Caki2 (cell line): ENCODE measurements at regions not wholly inside any gene's neighbourhood (a gene's known extent, or its start where the extent isn't known, plus 50 kb on each side); places are given as distances from the start of the nearest gene placed in this dataset.
A peak's percentile ranks its signal among the peaks of the same experiment; 100 is the strongest.

Experiments used
- DNase-seq: peaks from one replicate; pipeline ENCODE4 v3.0.0-alpha.2; 2015; ENCODE audit warnings: low read depth
- in situ Hi-C: cut with HindIII; loops from 2 replicates; pipeline ENCODE4 v1.10.0; 2016; ENCODE audit warnings: low sequenced_read_pairs, low pct_unique_long_range_greater_than_20kb, mixed read lengths

DNA sequence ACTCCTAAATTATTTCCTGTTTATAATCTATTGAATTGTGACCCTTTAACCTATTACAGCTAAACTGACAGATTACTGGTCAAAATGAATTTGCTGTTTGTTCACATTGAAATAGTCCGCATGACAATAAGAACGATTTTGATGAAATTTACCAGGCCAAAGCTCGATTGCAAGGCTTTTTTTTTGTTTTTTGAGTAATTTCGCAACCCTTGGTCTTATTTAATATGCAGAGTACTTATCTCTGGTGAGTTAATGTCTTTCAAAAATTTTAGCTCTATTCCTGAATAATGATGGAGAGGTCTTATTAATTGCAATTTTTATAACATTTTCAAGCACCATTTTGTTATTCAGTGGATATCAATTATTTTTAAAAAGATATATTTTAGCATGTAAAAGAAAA lies 362.4 kb downstream of the OTOL1 start:
- in situ Hi-C loops, result no loop called here

GRCh38 chr3:161859865-161860450 lies 363.4 kb downstream of the OTOL1 start:
- in situ Hi-C loops, result no loop called here
- DNase-seq, result no peak

More for the DNA sequence above, 362.4 kb downstream of the OTOL1 start:
- DNase-seq, result no peak

GRCh38 chr3:161863775-161864174 lies 367.2 kb downstream of the OTOL1 start:
- in situ Hi-C loops, result no loop called here
- no peak for DNase-seq

DNA sequence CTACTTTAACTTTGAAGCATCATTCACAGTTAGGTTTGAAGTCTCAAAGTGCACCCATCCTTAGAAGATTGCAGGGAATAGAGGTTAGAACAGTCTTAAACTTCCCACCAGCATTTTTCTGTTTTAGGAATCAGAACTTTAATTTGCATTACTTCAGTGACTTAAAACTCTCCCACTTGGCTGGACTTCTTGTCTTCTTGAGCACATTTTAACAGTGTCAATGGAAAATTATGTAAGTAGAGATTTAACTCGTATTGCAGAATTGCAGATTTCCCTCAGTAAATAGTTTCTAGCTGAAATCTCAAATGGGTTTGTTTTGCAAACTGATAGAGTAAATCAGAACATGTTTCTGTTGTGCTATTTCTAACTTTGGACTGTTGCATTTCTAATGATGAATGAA lies 369.6 kb downstream of the OTOL1 start:
- in situ Hi-C loops, result no loop called here
- no peak for DNase-seq

- no peak for DNase-seq
- in situ Hi-C loops, result no loop called here
Observed at GRCh38 chr3:161875483-161875882, 378.9 kb downstream of the OTOL1 start.

DNA sequence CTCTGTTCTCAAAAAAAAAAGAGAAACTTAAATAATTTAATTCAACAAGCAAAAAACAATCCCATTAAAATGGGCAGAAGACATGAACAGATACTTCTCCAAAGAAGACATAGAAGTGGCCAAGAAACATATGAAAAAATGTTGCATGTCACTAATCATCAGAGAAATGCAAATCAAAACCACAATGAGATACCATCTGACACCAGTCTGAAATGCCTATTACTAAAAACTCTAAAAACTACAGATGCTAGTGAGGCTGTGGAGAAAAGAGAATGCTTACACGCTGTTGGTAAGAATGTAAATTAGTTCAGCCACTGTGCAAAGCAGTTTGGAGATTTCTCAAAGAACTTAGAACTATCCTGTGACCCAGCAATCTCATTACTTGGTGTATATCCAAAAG lies 382.9 kb downstream of the OTOL1 start:
- no peak for DNase-seq
- in situ Hi-C loops, result no loop called here

DNA sequence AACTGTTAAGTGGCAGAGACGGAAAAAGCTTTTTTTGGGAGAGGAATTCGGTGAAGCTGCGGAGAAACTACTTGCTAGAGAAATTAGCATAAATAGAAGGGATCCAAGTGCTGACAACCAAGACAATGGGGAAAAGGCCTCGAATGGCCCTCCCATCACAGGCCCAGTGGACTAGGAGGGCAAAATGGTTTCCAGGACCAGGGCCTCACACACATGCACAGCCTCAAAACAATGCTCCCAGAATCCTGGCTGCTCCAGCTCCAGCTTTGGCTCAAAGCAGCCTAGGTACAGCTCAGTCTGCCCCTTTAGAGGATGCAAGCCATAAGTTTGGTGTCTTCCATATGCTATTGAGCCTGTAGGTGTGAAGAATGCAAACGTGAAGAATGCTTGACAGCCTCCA lies 388.2 kb downstream of the OTOL1 start:
- in situ Hi-C loops, result no loop called here
- DNase-seq, result no peak

DNA sequence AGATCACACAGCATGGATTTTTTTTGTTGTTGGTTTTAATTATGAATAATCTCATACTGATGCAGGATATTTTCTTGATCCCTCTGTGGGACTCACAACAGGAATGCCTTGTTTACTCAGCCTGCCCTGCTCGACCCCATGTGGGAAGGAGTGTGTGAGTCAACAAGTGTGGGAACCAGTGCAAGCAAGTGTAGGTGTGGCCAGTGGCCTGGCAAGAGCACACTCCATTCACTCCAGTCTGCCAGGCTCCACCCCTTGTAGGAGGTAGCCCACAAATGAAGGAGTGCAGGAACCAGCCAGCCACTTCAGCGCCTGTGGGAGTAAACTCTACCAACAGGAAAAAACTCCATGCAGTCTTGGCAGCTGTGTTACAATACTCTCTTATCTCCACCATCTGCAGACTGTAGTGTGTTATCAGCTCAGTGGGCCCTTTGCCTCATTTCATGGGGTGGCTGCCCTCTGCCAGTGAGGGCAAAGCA lies 393.6 kb downstream of the OTOL1 start:
- in situ Hi-C loops, result no loop called here
- peak; percentile 93 for DNase-seq

DNA sequence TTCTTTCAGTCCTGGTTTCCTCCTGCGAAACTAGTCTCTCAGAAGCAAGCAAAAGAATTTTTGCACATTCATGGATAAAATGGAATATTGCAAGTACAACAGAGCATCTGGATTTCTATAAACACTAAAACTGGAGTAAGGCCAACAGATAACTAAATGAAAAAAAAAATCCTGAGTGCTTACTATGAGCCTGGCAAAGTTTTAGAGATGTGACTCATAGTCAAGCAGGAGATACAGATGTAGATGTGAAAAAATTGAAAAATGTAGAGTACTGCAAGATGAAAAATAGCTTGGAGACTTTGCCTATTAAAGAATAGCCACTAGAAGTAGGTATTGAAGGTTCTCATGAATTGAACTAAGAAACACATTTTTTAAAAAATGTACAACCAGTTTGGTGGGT lies 397.4 kb downstream of the OTOL1 start:
- DNase-seq, result no peak
- in situ Hi-C loops, result no loop called here

DNA sequence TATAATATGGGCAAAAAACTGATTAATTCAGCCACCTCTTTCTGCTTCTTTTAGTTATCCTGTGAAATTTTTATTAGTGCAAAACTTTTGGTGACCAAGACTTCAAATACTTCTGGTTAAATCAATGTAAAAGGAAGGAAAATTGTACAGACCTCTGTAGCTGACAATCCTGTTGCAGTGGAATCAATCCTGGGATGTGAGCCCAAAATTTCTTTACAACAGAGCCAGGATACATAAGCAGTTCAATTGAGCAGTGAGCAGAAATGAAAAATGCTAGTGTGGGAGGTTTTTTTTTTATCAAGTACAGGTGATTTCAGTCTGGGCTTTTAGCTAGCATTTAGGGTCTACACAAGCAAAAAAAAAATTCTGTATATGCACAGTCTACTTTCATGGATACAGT lies 398.0 kb downstream of the OTOL1 start:
- no peak for DNase-seq
- in situ Hi-C loops, result no loop called here

GRCh38 chr3:161905520-161906132 lies 409.0 kb downstream of the OTOL1 start:
- DNase-seq, result no peak
- in situ Hi-C loops, result no loop called here

- DNase-seq, result peak; percentile 80
- in situ Hi-C loops, result no loop called here
Observed at GRCh38 chr3:161913786-161914389, 417.3 kb downstream of the OTOL1 start.

DNA sequence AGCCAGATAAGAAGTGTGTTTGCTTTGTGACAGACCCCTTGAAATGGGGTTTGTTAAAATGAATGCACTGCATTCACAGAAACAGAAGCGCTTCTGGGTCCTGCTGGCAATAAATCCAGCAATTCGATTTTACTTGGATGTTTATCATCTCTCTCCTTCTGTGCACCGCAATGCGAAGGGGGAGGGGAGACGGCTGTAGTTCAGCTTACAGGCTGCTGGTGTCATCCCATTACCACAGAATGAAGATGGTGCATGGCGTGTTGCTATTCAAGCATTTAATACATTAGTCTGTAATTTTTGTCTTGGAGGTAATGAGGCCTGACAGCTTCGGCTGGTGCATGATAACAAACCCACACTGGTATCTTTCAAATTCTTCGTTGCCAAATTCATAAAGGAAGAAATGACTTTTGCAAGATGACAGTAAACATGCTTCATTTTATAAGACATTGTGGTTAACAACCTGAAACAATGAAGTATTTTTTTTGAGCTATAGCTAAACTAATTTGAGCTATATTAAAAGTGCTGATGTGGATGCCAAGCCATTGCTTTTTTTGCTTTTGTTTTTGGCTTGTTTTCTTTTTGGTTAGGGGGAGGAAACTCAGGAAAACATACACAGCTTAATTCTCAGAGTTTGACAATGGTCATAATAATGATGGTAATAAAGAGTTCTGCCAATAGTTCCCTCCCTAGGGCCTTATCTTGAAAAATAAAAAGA lies 418.3 kb downstream of the OTOL1 start:
- in situ Hi-C loops, result no loop called here
- DNase-seq, result peak; percentile 96

- no peak for DNase-seq
- in situ Hi-C loops, result no loop called here
Observed at GRCh38 chr3:161915418-161915750, 418.8 kb downstream of the OTOL1 start.

DNA sequence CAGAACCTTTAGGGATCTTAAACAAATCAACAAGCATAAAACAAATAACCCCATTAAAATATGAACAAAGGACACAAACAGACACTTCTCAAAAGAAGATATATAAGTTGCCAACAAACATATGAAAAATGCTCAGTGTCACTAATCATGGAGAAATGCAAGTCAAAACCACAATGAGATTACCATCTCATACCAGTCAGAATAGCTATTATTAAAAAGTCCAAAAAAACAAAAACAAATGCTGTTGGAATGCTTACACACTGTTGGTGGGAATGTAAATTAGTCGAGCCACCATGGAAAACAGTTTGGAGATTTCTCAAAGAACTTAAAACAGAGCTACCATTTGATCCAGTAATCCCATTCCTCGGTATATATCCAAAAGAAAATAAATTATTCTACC lies 423.6 kb downstream of the OTOL1 start:
- no peak for DNase-seq
- in situ Hi-C loops, result no loop called here

DNA sequence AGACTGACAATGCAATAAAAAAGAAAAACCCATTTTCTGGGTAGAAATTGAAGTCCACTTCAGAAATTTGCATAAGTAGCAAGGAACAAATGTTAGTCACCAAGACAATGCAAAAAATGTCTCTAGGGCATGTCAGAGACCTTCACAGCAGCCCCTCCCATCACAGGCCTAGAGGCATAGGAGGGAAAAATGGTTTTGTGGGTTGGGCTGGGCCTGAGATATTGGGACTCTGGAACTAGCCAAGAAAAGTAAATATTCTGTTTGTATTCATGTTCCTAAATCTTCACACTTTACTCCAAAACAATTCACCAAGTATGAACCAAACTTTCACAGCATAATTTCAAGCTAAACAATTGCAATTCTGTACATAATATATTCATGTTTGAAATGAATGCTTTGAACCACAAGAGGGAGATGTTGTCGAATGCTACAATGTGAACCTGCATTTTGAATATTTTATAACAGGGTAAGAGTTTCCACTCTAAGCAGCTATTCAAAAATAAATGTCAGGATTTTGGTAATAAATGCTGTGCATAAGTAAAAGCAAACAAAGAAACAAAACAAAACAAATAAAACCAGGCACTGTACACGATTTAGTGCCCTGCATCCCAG lies 429.2 kb downstream of the OTOL1 start:
- no peak for DNase-seq
- in situ Hi-C loops, result no loop called here

DNA sequence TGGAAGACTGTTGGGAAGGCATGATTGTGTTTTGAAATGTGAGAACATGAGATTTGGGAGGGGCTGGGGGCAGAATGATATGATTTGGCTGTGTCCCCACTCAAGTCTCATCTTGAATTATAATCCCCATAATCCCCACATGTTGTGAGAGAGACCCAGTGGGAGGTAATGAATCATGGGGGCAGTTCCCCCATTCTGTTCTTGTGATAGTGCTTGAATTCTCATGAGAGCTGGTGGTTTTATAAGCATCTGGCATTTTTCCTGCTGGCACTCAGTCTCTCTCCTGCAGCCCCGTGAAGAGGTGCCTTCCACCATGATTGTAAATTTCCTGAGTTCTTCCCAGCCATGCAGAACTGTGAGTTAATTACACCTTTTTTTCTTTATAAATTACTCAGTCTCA lies 430.5 kb downstream of the OTOL1 start:
- in situ Hi-C loops, result no loop called here
- DNase-seq, result no peak

GRCh38 chr3:161939918-161940620 lies 443.5 kb downstream of the OTOL1 start:
- in situ Hi-C loops, result no loop called here
- no peak for DNase-seq

DNA sequence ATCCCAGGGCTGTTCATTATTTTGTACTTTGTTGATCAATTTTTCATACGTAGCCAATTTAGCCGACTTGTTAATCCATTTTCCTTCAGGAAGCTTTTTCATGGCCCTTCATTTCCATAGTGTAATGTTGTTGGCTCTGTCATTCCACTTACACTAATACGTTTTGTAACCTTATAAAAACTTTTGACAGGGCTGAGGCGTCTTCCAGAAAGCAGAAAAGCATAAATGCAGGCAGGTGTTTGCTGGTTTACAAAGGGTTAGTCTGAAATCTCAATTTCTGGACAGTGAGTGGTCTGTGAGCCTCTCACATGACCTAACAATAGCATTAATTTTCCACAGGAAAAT lies 444.0 kb downstream of the OTOL1 start:
- DNase-seq, result no peak
- in situ Hi-C loops, result no loop called here
